DND-41 (cell line): ENCODE measurements at regions not wholly inside any gene's neighbourhood (a gene's known extent, or its start where the extent isn't known, plus 50 kb on each side); places are given as distances from the start of the nearest gene placed in this dataset.

Source experiments
- ATAC-seq: fragments of 200-7000 bp; cut with Tn5 transposase; 3 replicates; pipeline ENCODE4 v1.9.1; 2021; ENCODE audit warnings: low read depth; ENCODE audit not compliant: insufficient read depth
- DNase-seq: peaks from one replicate; pipeline ENCODE4 v3.0.0-alpha.2; 2020
- H2AFZ ChIP-seq: 2 replicates; pipeline ENCODE4 v1.6.0; 2012; ENCODE audit warnings: low read depth, low read length
- H3K27ac ChIP-seq: 2 replicates; pipeline ENCODE4 v1.5.1; 2012; ENCODE audit warnings: low read length, inconsistent platforms
- H3K27me3 ChIP-seq: fragments of 200-600 bp; sonication (generic); 2 replicates; pipeline ENCODE4 v1.6.0; 2012; ENCODE audit warnings: low read length, mild to moderate bottlenecking, inconsistent platforms; ENCODE audit not compliant: insufficient read depth, poor library complexity
- H3K36me3 ChIP-seq: 2 replicates; pipeline ENCODE4 v1.5.1; 2012; ENCODE audit warnings: low read length, inconsistent platforms; ENCODE audit not compliant: insufficient read depth
- H3K4me1 ChIP-seq: 2 replicates; pipeline ENCODE4 v1.5.1; 2012; ENCODE audit warnings: mild to moderate bottlenecking, low read length; ENCODE audit not compliant: insufficient read depth
- H3K4me2 ChIP-seq: 2 replicates; pipeline ENCODE4 v1.6.0; 2012; ENCODE audit warnings: mild to moderate bottlenecking, moderate library complexity, low read length, inconsistent platforms; ENCODE audit not compliant: insufficient read depth
- H3K4me3 ChIP-seq, 2 experiments: fragments of 200-600 bp in 1 of 2; shearing (Covaris generic) in 1 of 2; 2 replicates each; pipeline ENCODE4 v1.5.1; 2012 to 2016; ENCODE audit warnings: inconsistent platforms in 2 of 2, low read length in 2 of 2, mild to moderate bottlenecking in 2 of 2, low read depth in 1 of 2, moderate library complexity in 1 of 2
- H3K79me2 ChIP-seq: 2 replicates; pipeline ENCODE4 v1.6.0; 2012; ENCODE audit warnings: low read length, inconsistent platforms; ENCODE audit not compliant: insufficient read depth
- H3K9ac ChIP-seq: 2 replicates; pipeline ENCODE4 v1.6.0; 2012; ENCODE audit warnings: low read depth, mild to moderate bottlenecking, inconsistent platforms, low read length, moderate library complexity
- H3K9me3 ChIP-seq: 2 replicates; pipeline ENCODE4 v1.5.1; 2012; ENCODE audit warnings: low read length, moderate library complexity, mild to moderate bottlenecking, inconsistent platforms; ENCODE audit not compliant: insufficient read depth, severe bottlenecking
- H4K20me1 ChIP-seq: 2 replicates; pipeline ENCODE4 v1.6.0; 2012; ENCODE audit warnings: low read length; ENCODE audit not compliant: insufficient read depth
- EZH2 ChIP-seq: IDR thresholded peaks from 3 replicates; pipeline ENCODE4 v1.6.1; 2012; ENCODE audit warnings: borderline replicate concordance, low read depth, mild to moderate bottlenecking, moderate library complexity, low read length, inconsistent platforms; ENCODE audit not compliant: severe bottlenecking
- TF ChIP-seq, protein P1 (sequence below): IDR thresholded peaks from 2 replicates; pipeline ENCODE4 v1.5.1; 2012; ENCODE audit warnings: borderline replicate concordance, low read length, moderate library complexity, mild to moderate bottlenecking; ENCODE audit not compliant: poor library complexity, severe bottlenecking; ENCODE audit errors: extremely low read depth

DNA sequence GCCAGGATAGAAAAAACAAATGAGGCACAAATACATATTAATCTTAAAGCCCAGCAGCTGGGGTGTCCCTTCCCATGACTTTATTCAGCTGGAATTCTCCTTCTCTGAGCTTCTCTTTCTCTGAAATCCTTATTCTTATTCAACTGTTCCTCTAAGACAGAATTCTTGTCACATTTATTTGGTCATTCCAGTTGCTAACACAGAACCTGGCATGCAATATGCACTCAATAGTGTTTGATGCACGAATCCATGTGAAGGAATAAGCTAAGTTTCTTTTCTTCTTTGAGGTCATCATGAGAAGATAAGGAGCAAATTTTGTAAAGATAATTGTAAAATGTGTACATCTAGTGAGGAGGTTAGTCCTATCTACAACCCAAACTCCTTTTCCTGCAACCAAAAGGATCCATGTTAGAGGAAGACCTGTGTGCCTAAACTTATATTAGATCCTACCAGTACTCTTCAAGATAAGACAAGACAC lies 154.2 kb upstream of the KCNMB2 start:
- TF ChIP-seq, protein P1, sequence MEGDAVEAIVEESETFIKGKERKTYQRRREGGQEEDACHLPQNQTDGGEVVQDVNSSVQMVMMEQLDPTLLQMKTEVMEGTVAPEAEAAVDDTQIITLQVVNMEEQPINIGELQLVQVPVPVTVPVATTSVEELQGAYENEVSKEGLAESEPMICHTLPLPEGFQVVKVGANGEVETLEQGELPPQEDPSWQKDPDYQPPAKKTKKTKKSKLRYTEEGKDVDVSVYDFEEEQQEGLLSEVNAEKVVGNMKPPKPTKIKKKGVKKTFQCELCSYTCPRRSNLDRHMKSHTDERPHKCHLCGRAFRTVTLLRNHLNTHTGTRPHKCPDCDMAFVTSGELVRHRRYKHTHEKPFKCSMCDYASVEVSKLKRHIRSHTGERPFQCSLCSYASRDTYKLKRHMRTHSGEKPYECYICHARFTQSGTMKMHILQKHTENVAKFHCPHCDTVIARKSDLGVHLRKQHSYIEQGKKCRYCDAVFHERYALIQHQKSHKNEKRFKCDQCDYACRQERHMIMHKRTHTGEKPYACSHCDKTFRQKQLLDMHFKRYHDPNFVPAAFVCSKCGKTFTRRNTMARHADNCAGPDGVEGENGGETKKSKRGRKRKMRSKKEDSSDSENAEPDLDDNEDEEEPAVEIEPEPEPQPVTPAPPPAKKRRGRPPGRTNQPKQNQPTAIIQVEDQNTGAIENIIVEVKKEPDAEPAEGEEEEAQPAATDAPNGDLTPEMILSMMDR, result no peak
- no peak for TF ChIP-seq EZH2
- H3K27ac ChIP-seq, result no peak overlapping the region
- H4K20me1 ChIP-seq, result no peaks in the 10 kb centered on the region
- no peak overlapping the region for H3K4me2 ChIP-seq
- no peaks in the 10 kb centered on the region for H3K36me3 ChIP-seq
- no peaks in the 10 kb centered on the region for H3K27me3 ChIP-seq
- H2AFZ ChIP-seq, result no peak overlapping the region
- DNase-seq (no peak), ATAC-seq (no peak)
- H3K4me3 ChIP-seq, result no peak overlapping the region
- no peak overlapping the region for H3K9ac ChIP-seq
- no peaks in the 10 kb centered on the region for H3K79me2 ChIP-seq
- H3K9me3 ChIP-seq, result no peaks in the 10 kb centered on the region
- H3K4me1 ChIP-seq, result no peaks in the 10 kb centered on the region

DNA sequence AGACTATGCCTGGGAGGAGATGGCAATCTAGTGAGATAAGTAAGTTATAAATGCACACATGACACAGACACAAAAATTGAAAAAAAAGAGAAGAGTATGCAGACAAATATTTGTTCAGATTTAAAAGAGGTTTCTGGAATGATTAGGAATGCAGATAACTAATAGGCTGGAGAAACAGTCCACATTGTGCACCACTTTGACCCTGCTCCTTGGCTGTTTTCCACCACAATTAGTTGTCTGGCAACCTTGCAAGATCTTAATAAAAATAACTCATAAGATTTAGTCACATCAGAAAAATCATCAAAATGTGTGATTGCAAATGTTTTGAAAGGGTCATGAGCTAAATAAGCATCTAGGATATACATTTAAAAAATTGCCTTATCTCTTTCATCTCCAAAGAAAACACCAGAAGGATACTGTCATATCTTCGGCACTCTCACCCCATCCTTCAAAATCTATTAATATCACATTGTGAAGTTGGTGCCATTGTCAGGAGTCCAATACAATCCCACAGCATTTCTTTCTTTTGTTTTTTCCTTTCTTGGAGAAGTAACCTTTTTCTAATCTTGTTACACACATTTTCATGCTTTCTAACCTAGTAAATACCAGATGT lies 153.7 kb upstream of the KCNMB2 start:
- no peak overlapping the region for H3K4me3 ChIP-seq
- H3K4me1 ChIP-seq, result no peaks in the 10 kb centered on the region
- no peak overlapping the region for H3K9ac ChIP-seq
- DNase-seq (no peak), ATAC-seq (no peak)
- TF ChIP-seq, protein P1, result no peak
- TF ChIP-seq EZH2, result no peak
- no peak overlapping the region for H2AFZ ChIP-seq
- no peaks in the 10 kb centered on the region for H4K20me1 ChIP-seq
- H3K4me2 ChIP-seq, result no peak overlapping the region
- no peak overlapping the region for H3K27ac ChIP-seq
- H3K79me2 ChIP-seq, result no peaks in the 10 kb centered on the region
- H3K9me3 ChIP-seq, result no peaks in the 10 kb centered on the region
- no peaks in the 10 kb centered on the region for H3K36me3 ChIP-seq
- H3K27me3 ChIP-seq, result no peaks in the 10 kb centered on the region

DNA sequence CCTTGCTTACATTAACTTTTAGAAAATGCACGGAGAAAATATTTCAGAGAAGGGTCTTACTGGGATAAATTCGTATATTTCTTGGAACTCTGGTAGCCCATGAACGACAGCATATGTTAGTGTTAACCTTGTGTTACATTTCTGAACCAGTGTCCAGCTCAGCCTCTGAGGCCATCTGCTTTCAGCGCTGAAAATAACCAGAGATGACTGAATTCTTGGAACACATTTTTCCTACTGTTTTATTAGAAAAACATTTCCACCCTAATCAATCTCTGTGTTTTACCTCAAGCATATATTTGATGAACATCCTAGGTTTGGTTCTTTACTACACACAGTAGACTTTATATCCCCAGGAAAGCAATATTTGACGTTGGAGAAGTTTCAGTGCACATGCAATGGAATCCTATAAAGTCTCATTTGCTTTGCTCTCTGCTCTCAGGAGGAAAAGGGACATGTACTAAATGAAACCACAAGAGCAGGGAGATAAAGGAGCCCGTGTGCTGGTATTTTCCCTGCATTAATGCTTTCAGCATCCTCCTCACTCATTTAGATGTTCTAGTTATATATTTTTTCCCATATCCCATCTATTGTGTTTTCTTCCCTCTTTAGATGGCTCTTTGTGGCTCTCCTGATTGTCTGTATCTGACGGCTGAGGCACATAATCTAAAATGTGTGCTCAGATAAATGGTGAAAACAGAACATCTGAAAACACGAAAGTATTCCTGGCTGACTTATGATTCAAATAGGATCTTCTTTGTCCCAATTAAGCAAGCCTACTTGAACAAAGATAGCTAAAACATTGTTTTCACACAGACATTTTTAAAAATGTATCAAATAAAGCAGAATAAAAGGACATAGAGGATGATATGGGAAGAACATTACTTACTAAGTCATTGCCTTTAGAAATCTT lies 151.7 kb upstream of the KCNMB2 start:
- Histone ChIP-seq H3K4me3 (no peak overlapping the region), H2AFZ (no peak overlapping the region), H3K4me2 (no peak overlapping the region), H4K20me1 (no peaks in the 10 kb centered on the region), H3K36me3 (no peaks in the 10 kb centered on the region), H3K4me1 (no peaks in the 10 kb centered on the region), H3K79me2 (no peaks in the 10 kb centered on the region), H3K9me3 (no peaks in the 10 kb centered on the region), H3K27me3 (no peaks in the 10 kb centered on the region), H3K27ac (no peak overlapping the region), H3K9ac (no peak overlapping the region)
- TF ChIP-seq EZH2, result no peak
- no peak for ATAC-seq
- no peak for DNase-seq

DNA sequence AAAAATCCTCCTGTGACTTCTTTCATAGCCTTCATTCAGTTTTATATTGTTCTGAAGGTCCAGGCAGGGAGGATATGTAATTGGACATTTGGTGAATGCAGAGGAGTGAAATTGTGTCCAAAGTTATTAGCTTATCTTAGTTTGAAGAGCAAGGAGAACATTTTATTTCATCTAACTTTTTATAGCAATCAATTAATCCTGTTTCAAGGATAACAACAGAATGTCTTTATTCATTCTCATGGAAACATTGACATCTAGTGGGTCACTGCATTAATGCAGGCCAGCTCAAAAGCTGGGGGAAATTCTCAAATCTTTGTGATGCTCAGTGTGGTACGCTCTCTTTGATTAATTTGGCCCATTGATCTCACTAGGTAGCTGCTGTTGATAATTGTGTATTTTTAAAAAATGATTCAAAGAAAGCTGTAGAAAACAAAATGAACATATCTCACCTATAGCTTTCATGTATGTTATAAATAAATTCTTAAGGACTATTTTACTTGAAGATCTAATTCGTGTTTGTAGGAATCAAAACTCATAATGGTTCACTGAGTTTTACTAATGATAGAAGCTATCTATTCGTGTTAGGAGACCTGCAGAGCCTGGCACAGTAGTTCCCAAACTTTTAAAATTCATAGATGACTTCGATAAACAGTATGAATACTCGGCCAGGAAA lies 150.8 kb upstream of the KCNMB2 start:
- Histone ChIP-seq H3K9me3 (no peaks in the 10 kb centered on the region), H3K4me2 (no peak overlapping the region), H3K36me3 (no peaks in the 10 kb centered on the region), H3K27ac (no peak overlapping the region), H4K20me1 (no peaks in the 10 kb centered on the region), H3K4me1 (no peaks in the 10 kb centered on the region), H2AFZ (no peak overlapping the region), H3K4me3 (no peak overlapping the region), H3K9ac (no peak overlapping the region), H3K27me3 (no peaks in the 10 kb centered on the region), H3K79me2 (no peaks in the 10 kb centered on the region)
- ATAC-seq (peak; percentile 58; the same call in 1 of the 3 replicates), DNase-seq (peak; percentile 8)
- no peak for TF ChIP-seq EZH2
- TF ChIP-seq, protein P1, result peak; percentile 83
